A673 (cell line): ENCODE measurements at regions not wholly inside any gene's neighbourhood (a gene's known extent, or its start where the extent isn't known, plus 50 kb on each side); places are given as distances from the start of the nearest gene placed in this dataset.

Source experiments
- EZH2 ChIP-seq: fragments of 200-600 bp; sonication (generic); IDR thresholded peaks from 2 replicates; pipeline ENCODE4 v1.6.1; 2017; ENCODE audit warnings: borderline replicate concordance, low read depth, mild to moderate bottlenecking, mixed read lengths, antibody characterized with exemption, low read length; ENCODE audit not compliant: poor library complexity, severe bottlenecking
- TF ChIP-seq, protein P1 (sequence below): fragments of 300-800, 200-600 bp; sonication (generic); conservative IDR thresholded peaks from 2 replicates; pipeline ENCODE4 v1.5.1; 2017; ENCODE audit warnings: low read depth, mild to moderate bottlenecking, antibody characterized with exemption, low read length, moderate library complexity, mixed read lengths

- TF ChIP-seq, protein P1, sequence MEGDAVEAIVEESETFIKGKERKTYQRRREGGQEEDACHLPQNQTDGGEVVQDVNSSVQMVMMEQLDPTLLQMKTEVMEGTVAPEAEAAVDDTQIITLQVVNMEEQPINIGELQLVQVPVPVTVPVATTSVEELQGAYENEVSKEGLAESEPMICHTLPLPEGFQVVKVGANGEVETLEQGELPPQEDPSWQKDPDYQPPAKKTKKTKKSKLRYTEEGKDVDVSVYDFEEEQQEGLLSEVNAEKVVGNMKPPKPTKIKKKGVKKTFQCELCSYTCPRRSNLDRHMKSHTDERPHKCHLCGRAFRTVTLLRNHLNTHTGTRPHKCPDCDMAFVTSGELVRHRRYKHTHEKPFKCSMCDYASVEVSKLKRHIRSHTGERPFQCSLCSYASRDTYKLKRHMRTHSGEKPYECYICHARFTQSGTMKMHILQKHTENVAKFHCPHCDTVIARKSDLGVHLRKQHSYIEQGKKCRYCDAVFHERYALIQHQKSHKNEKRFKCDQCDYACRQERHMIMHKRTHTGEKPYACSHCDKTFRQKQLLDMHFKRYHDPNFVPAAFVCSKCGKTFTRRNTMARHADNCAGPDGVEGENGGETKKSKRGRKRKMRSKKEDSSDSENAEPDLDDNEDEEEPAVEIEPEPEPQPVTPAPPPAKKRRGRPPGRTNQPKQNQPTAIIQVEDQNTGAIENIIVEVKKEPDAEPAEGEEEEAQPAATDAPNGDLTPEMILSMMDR: no peak
- TF ChIP-seq EZH2: no peak
Observed at GRCh38 chr13:63208826-63209225, 1793.2 kb upstream of the PCDH20 start.
